SK-N-DZ (cell line): ENCODE measurements at regions not wholly inside any gene's neighbourhood (a gene's known extent, or its start where the extent isn't known, plus 50 kb on each side); places are given as distances from the start of the nearest gene placed in this dataset.
"Not testable (repeated sequence)": the region's sequence is repeated elsewhere in the genome, so short reads cannot be mapped to it uniquely, and the experiment has no call there.

Source experiments
- DNase-seq: peaks from one replicate; pipeline ENCODE4 v3.0.0-alpha.2; 2015; ENCODE audit warnings: low spot score

GRCh38 chr14:55976655-55977054, 141.6 kb upstream of the PELI2 start:
- no peak for DNase-seq

DNA sequence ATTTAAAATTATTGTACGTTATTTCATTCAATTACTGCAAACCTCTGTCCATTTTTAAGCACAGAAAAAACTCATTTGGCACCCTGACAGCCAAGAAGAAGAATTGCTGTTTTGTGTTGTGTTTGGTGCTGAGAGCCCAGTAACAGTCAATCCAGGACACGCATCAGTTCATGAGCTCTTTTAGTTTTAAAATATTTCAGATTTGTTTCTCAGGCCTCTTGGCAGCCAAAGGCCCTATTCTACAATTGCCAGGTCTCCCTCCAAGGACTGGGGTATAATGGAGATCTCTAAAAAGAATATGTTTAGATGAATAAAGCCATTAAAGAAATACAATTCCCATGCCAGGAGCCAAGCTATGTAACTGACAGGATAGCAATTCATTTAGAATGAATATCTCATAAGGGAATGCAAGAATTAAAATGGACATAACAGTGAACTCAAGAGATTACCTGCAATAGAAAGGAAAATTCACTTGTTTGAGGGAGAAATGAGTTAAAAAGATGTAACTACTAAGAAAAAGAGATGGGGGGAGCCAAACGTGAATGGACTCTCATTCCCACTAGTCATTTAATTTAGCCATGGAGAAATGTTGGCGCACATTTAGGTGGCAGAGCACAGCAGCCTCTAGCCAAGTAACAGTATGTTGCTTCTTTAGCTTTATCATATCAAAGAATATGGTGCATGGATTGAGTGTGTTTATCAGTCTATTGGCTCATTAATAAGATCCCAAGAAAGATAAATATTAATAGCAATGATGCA, 140.6 kb upstream of the PELI2 start:
- no peak for DNase-seq

GRCh38 chr14:55979096-55979495, 139.1 kb upstream of the PELI2 start:
- DNase-seq = no peak

- DNase-seq = no peak
These were observed 138.4 kb upstream of the PELI2 start for GRCh38 chr14:55979781-55980180.

GRCh38 chr14:55980970-55981369, 137.2 kb upstream of the PELI2 start:
- no peak for DNase-seq

DNA sequence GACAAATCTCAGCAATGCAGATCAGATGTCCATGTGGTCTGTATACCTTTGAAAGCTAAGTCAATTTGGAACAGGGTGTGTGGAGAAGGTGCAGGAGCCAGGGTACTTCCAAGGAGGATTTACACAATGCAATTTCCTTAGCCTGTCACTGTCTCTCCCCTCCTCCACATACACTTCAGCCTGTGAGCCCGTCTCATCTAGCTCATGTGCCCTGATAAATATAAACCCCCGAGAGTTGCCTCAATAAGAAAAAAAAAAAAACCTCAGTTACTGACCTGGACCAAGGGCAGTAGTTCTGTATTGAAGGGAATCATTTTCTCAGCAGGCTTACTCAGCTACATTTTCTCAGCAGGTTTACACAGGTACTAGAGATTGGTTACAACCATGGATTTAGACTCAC, 132.1 kb upstream of the PELI2 start:
- DNase-seq = no peak

GRCh38 chr14:56000846-56001245, 117.4 kb upstream of the PELI2 start:
- no peak for DNase-seq

DNA sequence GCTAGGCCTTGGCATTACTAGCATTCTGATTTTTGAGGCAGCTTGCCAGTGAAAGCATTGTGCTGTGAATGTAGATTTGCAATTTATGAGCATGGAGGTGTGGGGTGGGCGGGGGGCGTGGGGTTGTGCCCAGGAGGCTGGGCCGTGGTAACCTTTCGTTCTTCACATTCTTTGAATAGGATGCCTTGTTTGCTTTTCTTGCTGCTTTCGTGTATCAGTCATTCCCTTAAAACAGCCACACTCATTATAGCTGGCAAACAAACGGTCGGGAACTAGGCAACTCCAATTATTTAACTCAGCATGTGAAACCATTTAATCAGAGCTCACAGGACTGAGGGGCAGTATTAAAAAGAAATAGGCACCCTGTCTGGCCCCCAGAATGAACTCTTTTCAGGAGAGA, 115.9 kb upstream of the PELI2 start:
- DNase-seq = no peak

DNA sequence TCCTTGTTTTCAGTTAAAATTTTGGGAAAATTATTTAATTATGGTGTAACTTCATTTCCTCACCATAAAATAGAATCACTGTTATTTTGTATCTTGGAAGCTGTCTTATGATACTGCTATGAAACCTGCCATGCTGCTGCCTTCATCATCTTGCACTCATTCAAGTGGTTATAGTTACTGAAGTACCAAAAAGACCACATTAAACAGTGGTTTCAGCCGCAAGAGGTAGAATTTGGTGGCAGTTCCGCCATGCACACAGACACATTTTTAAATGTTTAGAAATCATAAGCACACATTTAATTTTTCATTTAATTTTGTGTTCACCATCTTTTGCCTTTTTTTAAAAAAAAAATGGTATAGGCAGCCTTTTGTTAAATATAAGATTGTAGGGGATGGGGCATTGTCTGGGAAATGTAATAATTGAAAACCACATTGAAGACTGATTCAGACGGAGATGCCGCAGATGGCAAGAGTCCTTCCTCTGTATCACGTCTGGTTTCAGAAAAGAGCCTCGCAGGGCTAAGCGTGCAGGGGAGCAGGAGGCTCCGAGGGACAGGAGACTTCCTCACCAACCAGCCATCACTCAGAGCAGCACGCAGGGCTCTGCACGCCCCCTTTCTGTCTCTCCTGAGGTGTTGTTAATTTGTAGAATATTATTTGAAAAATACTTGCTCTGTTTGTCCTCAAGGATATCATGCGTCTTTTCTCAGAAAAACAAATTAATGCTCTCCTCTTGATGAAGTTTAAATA, 115.2 kb upstream of the PELI2 start:
- peak; percentile 39 for DNase-seq

DNA sequence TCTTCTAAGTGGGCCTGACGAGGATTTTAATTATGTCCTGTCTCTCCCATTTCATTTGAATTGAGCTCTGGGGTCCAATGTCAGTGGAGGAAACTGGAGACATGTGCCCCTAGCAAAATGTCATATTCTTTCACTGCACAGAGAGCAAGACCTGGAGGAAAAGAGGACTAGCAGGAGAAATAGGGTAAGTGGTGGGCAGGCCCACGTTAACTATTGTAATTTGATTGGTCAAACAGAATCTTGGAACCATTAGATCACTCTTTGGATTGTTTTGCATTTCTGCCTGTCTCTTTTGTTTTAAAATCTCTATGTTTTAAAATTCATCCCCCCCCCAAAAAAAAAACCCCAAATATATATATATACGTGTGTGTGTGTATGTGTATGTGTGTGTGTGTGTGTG, 113.9 kb upstream of the PELI2 start:
- peak; percentile 28 for DNase-seq

GRCh38 chr14:56004786-56005185, 113.4 kb upstream of the PELI2 start:
- DNase-seq = peak; percentile 29

DNA sequence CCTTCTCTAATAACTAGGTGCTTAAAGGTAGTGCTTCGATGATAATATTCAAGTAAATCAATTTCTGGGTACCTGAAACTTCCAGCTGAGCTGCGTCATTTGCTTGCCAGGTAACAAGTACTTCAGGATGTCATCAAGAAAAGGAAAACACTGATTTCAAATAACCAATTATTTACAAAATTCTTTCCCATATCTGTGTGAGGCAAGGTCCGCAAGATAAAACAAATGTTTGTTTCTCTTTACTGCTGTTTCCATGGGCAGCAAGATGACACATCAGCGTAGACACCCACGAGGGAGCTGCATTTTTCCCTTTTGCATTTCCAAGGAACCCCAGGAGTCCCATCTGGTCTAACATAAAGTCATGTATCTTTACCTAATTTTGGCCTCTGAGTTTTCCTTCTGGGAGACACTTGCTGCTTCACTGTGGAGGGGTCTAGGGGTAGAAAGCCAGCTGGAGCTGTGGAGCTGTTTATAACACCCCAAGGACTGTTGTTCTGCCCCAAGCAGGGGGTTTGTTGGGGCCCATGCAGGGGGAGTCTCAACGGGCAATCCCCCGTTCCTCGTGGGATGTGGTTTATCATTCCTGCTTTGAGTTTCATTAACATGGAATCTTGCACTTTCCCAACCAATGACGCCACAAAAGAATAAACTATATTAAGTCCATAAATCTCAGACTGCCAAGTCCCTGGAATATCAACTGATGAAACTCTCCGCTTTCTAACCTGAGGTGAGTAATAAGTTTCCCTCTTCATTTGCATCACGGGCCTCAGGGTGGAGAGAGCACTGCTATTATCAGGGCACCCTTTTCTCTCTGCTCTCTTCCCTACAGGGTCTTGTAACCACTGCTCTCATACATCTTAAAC, 112.8 kb upstream of the PELI2 start:
- no peak for DNase-seq

DNA sequence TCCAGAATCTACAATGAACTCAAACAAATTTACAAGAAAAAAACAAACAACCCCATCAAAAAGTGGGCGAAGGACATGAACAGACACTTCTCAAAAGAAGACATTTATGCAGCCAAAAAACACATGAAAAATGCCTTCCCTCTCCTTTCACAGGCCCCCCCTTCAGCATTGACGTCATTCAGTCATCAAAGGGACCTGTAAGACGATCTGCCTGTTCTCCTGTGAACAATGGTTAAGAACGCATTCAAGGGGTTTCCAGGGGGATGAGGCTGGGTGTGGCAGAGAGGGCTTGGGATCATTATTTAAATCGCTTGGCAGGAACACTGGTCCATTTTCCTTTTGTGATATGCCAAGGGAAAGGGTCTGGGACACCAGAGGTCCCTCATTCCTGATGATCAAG, 110.7 kb upstream of the PELI2 start:
- DNase-seq = not testable (repeated sequence)

DNA sequence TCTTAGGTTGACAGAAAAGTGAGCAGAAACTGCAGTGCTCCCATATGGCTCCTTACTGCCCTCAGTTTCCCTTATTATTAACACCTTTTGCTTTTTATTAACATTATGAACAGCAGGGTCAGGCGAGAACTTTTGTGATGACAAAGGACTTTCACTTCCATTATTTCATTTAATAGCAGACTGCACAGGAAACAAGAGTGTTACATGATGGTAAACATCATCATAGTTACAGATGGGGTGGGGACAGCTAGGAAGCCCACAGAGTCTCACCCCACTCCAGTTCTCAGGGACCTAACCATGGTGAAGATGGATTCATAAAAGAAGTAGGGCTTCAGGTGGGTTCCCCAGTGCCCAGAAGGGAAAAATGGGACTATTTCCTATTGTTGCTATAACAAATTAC, 110.1 kb upstream of the PELI2 start:
- no peak for DNase-seq

DNA sequence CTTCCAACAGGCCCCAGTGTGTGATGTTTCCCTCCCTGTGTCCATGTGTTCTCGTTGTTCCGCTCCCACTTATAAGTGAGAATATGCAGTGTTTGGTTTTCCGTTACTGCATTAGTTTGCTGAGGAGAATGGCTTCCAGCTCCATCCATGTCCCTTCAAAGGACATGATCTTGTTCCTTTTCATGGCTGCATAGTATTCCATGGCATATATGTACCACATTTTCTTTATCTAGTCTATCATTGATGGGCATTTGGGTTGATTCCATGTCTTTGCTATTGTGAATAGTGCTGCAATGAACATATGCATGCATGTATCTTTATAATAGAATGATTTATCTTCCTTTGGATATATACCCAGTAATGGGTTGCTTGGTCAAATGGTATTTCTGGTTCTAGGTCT, 109.5 kb upstream of the PELI2 start:
- not testable (repeated sequence) for DNase-seq

DNA sequence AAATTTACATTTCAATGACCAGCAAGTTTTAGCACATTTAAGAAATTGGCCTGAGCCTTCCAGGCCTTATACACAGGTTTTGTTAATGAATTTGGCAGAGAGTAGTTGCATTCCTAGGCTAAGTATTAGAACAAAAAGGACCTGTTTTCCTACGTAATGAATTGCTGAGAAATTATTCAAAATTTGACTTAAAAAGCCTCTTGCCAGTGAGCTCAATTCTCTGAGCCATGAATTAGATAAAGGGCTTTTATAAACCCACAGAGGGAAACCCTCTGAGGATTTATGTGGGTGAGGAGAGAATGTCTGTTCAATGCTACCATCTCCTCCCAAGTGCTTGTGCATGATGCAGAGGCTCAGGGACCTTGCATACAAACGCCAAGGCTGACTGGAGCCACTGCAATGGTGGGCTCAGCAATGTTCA, 94.5 kb upstream of the PELI2 start:
- no peak for DNase-seq

GRCh38 chr14:56025191-56025590, 93.0 kb upstream of the PELI2 start:
- DNase-seq = no peak

DNA sequence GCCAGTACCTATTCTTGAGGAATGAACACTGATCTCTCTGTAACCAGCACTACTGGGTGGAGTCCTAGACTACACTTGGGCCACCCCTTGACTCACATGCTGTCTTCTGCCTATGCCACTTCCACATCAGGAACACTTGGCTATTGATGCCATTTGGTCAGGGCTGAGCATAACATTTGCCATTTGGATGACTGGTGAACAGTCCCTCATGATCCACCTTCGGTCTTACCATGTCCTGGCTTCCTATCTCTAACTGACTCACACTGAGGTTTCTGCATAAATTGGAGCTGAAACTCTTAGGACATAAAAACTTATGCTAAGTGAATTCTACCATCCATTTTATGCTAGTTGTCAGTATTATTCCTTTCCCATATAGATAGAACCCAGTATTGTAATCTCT, 91.7 kb upstream of the PELI2 start:
- DNase-seq = no peak

- DNase-seq = no peak
These were observed 90.8 kb upstream of the PELI2 start for GRCh38 chr14:56027421-56027820.

DNA sequence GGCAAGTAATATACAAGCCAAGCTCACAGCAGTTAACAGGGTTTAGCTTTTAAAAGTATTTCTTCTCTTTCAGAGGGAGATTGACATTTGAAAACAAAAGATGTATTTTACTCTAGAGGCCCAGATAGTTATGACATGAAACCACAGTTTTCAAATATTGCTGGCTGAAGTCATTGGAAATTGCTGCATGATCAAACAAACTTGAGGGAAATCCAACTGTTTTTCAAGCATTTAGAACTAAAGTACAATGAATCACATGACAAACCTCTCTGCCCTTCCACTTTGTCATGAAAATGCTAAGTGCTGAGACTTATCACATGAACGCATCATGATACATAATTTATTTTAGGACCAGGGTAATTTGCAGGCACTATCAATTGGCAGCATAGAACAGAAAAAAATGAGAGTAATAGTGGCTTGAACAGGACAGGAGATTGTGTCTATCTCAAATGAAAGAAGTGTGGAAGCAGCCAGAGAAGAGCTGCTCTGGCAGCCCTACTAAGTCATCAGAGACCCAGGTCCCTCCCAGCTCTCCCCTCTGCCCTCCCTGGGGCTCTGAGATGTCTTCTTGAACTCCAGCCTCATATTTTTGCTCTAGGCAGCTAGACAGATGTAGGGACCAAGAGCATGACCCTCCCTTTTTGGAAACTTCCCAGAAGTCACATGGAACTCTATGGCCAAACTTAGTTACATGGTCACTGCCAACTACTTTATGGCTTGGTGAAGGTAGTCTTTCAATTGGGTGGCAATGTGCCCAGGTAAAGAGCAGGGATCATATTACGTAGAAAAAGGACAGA, 90.1 kb upstream of the PELI2 start:
- peak; percentile 7 for DNase-seq

DNA sequence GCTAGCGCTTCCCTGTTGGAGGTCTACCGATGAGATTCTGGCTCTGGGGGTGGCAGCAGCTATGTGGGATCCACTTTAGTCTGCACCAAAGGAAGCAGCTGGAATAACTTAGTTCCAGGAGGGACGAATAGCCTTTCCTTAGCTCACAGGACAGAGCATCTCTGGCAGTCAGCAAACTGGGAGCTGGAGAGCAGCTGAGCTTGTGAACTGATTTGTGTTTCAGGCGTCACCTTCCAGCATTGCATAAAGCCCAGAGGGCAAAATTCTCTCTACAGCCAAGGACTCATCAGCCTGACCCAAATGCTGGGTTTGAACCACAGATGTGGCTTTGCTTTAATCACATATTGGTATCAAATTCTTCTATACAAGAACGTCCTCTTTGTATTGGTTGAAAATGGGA, 81.9 kb upstream of the PELI2 start:
- no peak for DNase-seq
